ENCODE measurements at regions not wholly inside any gene's neighbourhood (a gene's known extent, or its start where the extent isn't known, plus 50 kb on each side); places are given as distances from the start of the nearest gene placed in this dataset.

DNA sequence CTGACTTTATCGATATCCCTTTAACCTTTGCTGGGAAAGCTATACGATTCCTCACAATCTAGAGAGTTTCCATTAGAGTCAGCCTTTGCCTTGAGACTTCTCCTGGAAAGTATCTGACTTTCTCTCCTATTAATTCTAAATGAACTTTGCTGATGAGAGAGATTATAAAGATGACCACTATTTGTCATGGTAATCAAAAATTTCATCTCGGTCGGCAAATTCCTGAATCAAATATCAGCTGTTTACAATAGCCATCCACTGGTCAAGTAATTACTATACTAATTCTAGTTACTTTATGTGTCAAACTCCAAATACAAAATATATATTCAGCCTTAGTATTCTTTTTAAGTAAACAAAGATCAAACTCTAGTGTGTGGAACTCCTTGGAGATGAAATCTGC lies 164.4 kb upstream of the ITGA1 start:
- no peak for TF ChIP-seq TAF1 (IDR thresholded peaks at IDR 0.05; ENCODE audit: borderline replicate concordance, low read depth, low read length)
- TF ChIP-seq POLR2AphosphoS5 (IDR thresholded peaks at IDR 0.05; ENCODE audit: low read depth, low read length): no peak
- no peak for TF ChIP-seq POLR2A (IDR thresholded peaks at IDR 0.05; ENCODE audit: low read depth, low read length)

Measured in GM12892 (cell line).